GM18909 (cell line): ENCODE measurements at regions not wholly inside any gene's neighbourhood (a gene's known extent, or its start where the extent isn't known, plus 50 kb on each side); places are given as distances from the start of the nearest gene placed in this dataset.

Source experiments
- ATAC-seq: cut with Tn5 transposase; IDR thresholded peaks from one replicate; pipeline ENCODE4 v1.9.1; 2021; ENCODE audit warnings: mild to moderate bottlenecking; ENCODE audit not compliant: unreplicated experiment, poor library complexity

GRCh38 chr1:234909851-234910250 is 218.8 kb downstream of the TOMM20 start:
- ATAC-seq: no peak

- ATAC-seq: no peak
These were observed 219.3 kb downstream of the TOMM20 start for GRCh38 chr1:234909307-234909810.

DNA sequence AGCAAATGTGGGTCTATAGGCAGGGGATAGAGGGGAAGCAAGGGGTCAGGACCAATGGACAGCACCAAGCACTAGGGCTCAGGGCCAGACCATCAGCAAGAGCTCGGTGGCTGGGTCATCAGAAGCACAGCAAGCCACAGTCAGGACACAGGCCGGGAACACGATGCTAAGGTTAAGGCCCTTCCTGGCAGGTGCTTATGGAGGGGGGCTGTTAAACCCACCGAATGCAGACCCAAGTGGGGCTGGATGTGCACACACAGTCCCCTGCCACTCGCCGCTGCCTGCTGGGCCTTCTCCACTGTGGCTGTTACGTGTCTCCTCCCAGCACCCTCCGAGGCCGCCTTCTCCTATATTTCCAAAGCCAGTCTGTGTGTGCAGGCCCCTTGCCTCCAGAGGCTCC is 220.1 kb downstream of the TOMM20 start:
- ATAC-seq: no peak

DNA sequence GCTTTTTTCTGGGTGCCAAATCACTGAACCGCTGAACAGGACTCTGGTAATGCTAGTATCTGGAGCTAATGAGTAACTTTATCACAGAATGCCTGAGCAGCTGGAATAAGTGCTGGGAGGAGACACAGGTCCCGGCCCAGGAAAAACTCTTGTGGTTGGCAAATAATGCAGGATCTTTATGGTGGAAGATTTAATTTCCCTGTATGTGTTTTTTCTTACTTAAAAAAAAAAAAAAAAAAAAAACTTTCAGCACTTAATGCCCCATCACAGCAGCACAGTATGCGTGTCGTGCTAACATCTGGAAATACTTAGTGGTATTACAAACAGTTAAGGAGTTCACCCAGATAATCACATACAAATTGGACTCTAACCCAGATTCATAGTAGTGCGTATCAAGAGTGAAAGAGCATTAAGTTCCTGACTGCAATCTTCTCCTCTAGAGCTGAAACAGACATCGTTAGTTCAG is 220.7 kb downstream of the TOMM20 start:
- no peak for ATAC-seq

- ATAC-seq: no peak
These were observed 221.3 kb downstream of the TOMM20 start for GRCh38 chr1:234907208-234907939.

GRCh38 chr1:234906654-234907053 is 222.0 kb downstream of the TOMM20 start:
- no peak for ATAC-seq

GRCh38 chr1:234902774-234903547 is 225.7 kb downstream of the TOMM20 start:
- ATAC-seq: no peak

DNA sequence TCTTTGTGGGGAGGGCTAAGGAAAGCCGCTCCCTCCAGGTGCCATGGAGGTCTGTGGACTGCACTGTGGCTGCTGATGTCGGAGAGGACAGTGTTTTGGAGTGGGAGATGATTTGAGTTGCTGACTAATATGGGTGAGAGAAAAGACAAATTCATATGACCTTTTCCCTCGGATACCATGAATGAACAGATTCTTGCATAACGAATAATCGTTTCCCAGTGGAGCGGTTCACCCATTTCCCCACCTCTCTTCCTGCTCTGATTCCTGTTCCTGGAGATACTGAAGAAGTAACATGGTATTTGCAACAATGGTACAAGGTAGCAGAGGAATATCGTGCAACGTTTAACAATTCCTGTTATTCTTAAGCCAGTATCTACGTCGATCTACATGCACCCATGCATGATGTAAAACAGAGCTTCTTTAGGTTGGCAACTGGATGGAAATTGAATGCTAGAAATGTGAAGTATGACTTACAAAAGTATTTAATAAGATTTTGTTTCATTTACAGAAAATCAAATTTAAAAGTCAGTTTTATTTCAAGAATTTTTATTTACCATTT is 227.1 kb downstream of the TOMM20 start:
- ATAC-seq: no peak

DNA sequence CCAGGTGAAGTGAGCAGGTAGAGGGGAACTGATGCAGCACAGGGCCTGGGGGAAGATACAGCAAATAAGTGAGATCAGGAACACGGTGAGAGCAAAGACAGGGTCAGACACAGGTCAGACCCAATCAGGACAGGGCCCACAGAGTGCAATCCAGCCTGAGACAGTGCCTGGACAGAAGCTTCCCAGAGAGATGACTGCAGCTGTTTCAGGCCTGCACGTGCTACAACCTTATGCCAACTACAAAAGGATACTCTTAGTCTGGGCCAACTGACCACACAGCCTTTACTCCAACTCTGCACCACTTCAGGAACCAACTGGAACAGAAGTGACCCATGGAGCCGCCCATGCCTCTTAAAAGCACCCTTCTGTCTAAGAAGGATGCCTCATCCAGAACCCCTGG is 228.0 kb downstream of the TOMM20 start:
- ATAC-seq: no peak

DNA sequence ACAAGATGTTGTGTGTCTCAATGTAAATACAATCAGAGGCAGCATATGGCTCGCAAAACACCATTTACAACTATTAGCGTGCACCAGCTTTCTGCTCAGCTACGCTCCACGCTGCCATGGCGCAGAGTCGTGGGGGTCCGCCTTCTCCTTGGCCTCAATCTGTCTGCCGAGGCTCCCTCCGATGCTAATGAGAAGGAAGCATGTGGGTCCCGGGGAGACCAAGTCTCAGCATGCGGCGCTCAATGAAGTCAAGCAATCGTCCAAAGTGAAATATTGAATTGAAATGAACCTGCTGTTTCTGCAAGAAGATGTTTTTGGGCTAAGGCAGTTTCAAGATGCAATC is 228.9 kb downstream of the TOMM20 start:
- no peak for ATAC-seq

DNA sequence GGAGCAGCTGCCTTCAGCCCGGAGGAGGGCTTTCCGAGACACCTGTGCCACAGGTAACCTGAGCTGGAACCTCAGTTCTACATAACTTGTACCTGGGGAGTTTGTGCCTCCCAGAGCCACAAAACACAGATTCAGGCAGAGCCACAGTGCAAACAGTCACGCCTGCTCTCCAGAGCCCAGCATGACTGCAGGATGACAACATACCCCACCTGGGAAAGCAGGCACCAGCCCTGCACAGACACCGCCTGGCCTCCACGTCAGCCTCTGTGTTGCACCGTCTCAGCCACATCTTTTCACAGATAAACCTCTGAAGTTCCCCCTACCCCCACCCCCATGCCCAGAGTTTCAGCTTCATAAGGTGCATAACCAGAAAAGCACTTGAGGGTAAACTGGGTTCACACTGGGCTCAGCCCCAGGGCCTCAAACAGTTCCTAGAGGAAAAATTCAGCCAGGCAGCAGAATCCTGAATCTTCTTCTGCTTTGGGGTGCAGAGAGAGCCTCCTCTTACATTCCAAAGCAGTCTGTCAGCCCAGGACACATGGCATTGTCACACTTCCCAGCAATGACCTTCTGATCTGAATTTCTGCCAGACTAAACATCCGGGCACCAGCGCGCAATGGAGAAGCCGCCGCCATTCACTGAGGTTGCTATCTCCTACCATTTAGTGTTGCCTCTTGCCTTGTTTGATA is 229.5 kb downstream of the TOMM20 start:
- ATAC-seq: no peak

DNA sequence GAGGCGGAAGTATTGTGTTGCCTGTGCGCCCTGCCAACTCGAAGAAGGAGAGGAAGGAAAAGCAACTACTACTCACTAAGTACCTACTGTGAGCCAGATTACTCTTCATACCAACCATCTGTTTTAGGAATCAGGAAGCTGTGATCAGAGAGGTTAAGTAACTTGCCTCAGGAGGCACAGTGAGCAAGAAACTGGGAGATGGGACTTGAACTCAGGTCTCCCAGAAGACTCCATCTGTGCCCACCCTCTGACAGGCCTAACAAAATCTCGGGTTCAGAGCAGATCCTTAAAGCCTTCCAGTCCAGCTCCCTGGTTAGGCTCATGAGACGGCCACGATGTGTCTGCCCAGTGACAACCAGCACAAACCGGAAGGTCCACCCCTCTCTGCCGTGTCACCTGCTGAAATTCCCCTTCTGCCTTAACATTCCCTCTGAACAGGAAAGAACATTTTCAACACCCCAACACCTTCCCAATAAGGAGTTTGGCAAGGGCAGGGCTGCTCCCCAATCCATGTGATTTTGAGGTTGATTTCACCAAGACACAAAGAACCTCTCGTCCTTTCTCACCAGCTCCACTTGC is 230.1 kb downstream of the TOMM20 start:
- no peak for ATAC-seq

DNA sequence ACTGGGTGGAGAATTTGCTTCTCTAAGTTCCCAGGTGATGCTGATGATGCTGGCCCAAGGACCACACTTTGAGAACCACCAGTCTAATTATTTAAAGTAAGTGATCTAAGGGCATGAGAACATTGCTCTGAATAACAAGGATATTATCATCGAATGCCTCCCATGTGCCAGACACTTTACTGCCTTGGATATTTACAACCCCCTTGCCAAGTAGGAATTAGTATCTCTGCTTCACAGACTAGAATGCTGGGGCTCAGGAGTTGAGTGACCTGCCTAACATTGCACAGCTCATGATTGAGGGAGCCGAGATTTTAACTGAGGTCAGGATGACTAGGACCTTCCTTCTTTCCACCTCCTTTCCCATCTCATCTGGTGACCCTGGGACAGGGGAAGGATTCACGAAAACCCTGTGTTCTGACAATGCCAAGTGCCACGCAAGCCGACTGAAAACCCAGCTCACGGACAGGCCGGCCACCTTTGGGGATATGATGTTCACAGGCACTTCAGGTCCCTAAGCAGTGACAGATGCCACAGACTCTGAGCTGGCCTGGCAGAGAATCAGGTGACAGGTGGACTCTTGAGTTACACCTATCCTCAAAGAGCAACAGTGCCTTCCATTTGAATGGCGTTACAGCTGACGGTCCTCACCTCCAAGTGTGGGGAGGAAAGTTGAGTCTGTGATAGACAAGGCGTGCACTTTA is 230.7 kb downstream of the TOMM20 start:
- ATAC-seq: no peak

- ATAC-seq: no peak
These were observed 231.3 kb downstream of the TOMM20 start for GRCh38 chr1:234897390-234897749.

GRCh38 chr1:234896477-234897389 is 231.9 kb downstream of the TOMM20 start:
- ATAC-seq: no peak

DNA sequence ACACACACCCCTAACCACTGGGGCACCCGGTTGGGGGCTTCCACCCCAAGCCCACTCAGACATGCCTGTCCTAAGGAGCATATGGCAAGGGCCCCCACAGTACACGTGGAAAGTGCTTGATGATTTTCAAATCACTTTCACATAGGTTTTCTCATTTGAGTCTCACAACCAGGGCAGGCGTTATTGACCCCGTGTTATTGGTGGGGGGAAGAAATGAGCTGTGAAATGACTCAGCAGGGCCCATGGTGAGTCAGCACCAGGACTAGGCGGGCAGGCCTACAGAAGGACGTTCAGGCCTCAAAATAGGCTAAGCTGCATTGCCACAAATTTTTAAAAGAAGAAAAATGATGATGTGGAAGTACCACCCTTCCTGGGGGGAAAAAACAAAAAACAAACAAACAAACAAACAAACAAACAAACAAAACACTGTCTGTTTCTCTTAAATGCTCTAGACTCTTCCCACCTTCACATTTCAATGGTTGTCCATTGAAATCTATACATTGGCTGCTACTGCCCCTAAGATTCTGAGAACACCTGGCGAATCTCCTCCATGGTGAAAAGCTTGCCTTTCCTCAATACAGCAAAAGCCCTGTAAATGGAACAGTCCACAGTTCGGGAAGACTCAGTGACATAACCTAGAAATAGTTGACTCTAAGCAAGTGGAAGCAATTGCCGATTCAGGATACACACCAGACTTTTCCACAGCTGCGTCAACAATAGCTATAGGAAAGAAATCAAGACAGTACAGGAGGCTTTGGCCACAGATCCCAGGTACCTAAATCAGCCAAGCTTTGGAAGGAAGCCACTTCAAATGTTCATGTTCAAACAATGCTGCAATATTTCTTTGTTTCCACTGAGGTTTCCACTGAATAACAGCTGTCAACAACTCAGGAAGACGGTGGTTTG is 234.7 kb downstream of the TOMM20 start:
- no peak for ATAC-seq

DNA sequence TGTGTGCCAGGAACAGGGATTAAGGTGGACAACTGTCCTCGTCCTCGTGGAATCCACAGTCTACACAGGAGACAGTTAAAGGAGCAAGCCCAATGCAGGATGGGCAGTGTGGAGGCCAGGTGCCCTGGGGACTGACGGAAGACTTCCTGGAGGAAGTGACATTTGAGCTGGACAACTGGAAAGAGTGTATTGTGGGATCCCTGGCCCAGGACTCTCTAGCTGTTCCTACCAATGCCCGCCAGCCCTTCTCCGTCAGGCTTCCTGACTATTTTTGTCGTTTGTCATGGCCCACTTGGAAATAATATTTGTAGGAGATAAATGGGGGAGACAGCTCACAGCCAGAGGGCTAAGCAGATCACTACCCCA is 235.3 kb downstream of the TOMM20 start:
- no peak for ATAC-seq

DNA sequence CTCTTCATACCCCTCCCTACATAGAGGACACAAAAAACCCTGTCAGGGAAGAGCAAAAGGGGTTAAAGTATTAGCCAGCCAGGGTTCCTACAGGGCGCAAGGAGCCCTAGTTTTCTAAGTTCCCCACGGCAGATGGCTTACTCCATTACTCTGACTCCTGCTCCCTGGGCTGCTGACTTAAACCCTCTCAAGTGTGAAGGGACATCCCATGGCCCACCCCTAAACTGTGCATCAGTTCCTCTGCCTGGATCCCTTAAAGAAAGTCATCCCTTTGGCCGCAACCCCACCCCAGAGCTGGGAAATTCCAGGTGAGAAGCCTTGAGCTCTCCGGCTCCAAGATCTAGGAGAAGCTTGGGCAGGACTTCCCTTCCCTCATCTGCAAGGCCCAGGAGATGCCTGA is 236.0 kb downstream of the TOMM20 start:
- no peak for ATAC-seq
